HL-60 (cell line): ENCODE measurements at regions not wholly inside any gene's neighbourhood (a gene's known extent, or its start where the extent isn't known, plus 50 kb on each side); places are given as distances from the start of the nearest gene placed in this dataset.

Experiments used
- CTCF ChIP-seq: IDR thresholded peaks from one replicate; pipeline ENCODE4 v1.5.1; 2011; ENCODE audit warnings: low read length, control low read depth, inconsistent platforms; ENCODE audit not compliant: insufficient read depth
- GABPA ChIP-seq: IDR thresholded peaks from 2 replicates; pipeline ENCODE4 v1.6.1; 2012; ENCODE audit warnings: low read depth
- POLR2AphosphoS5 ChIP-seq: IDR thresholded peaks from 2 replicates; pipeline ENCODE4 v1.6.1; 2012; ENCODE audit warnings: low read depth
- REST ChIP-seq: IDR thresholded peaks from 2 replicates; pipeline ENCODE4 v1.6.1; 2012; ENCODE audit warnings: low read depth; ENCODE audit not compliant: insufficient replicate concordance

- no peak for TF ChIP-seq CTCF
- no peak for TF ChIP-seq POLR2AphosphoS5
- TF ChIP-seq REST: no peak
- TF ChIP-seq GABPA: no peak
Measured at GRCh38 chrX:8233091-8233490, 62.0 kb upstream of the VCX2 start.
